ENCODE measurements at regions not wholly inside any gene's neighbourhood (a gene's known extent, or its start where the extent isn't known, plus 50 kb on each side); places are given as distances from the start of the nearest gene placed in this dataset.

DNA sequence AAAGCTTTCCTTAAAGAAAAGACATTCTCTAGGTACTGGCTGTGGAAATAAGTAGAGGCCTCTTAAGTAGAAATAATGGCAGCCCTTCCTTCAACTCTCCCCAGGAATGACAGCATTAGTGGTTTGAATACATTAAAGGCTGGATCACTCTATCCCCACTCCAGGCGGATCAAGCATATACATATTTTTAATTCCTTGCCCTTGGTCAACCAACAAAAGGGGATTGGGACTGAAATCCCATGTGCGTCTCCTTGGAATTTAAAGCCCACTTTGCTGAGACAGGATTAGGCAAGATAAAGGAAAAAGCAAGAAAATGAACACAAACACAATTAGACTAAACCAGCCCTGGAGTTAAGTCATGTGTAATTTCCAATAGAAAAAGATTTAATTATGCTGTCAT, 391.3 kb downstream of the PPP1R2C start:
- Histone ChIP-seq H3K27ac (no peak overlapping the region), H3K4me3 (no peak overlapping the region), H3K4me1 (replicated peaks in 1 of 2) (no peaks in the 10 kb centered on the region), H3K27me3 (peaks cover 21% of the 10 kb centered on the region), H3K36me3 (replicated peaks in 1 of 2) (no peaks in the 10 kb centered on the region), H3K9me3 (replicated peaks in 1 of 3) (no peaks in the 10 kb centered on the region)
- intact Hi-C loops (cut with DNase I) = no loop called here
- 81 to 97% (median 86%) methylated on average over 2 of the region's 2 CpGs for WGBS, 4 donors
- no peak for DNase-seq
- TF ChIP-seq, protein P1, sequence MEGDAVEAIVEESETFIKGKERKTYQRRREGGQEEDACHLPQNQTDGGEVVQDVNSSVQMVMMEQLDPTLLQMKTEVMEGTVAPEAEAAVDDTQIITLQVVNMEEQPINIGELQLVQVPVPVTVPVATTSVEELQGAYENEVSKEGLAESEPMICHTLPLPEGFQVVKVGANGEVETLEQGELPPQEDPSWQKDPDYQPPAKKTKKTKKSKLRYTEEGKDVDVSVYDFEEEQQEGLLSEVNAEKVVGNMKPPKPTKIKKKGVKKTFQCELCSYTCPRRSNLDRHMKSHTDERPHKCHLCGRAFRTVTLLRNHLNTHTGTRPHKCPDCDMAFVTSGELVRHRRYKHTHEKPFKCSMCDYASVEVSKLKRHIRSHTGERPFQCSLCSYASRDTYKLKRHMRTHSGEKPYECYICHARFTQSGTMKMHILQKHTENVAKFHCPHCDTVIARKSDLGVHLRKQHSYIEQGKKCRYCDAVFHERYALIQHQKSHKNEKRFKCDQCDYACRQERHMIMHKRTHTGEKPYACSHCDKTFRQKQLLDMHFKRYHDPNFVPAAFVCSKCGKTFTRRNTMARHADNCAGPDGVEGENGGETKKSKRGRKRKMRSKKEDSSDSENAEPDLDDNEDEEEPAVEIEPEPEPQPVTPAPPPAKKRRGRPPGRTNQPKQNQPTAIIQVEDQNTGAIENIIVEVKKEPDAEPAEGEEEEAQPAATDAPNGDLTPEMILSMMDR (IDR thresholded peaks at IDR 0.05) = no peak
- no peak for TF ChIP-seq POLR2A (IDR thresholded peaks at IDR 0.05)

DNA sequence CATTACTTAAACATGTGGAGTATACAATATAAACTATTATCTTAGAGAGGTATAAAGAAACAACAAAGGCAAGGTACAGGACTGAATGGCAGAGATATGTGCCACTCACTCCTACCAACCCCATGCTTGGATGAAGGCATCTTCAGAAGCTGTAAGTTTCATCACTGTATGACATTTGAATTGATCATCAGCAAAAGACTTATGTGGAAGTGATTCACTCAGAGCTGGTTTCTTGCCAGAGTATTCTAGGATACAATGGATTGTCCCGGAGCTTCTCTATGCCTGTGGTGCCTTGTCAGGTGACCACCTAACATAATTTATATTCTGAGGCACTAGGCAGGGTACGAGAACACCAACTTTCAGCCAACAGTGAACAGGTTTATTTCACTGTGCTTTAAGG, 392.2 kb downstream of the PPP1R2C start:
- Histone ChIP-seq H3K4me3 (no peak overlapping the region), H3K27me3 (peaks cover 21% of the 10 kb centered on the region), H3K36me3 (replicated peaks in 1 of 2) (no peaks in the 10 kb centered on the region), H3K9me3 (replicated peaks in 1 of 3) (no peaks in the 10 kb centered on the region), H3K27ac (no peak overlapping the region), H3K4me1 (replicated peaks in 1 of 2) (no peaks in the 10 kb centered on the region)
- DNase-seq = no peak
- 32 to 61% (median 46%) methylated on average over 2 of the region's 2 CpGs for WGBS, 4 donors
- TF ChIP-seq, protein P1 (IDR thresholded peaks at IDR 0.05) = no peak
- no peak for TF ChIP-seq POLR2A (IDR thresholded peaks at IDR 0.05)
- intact Hi-C loops (cut with DNase I) = no loop called here

DNA sequence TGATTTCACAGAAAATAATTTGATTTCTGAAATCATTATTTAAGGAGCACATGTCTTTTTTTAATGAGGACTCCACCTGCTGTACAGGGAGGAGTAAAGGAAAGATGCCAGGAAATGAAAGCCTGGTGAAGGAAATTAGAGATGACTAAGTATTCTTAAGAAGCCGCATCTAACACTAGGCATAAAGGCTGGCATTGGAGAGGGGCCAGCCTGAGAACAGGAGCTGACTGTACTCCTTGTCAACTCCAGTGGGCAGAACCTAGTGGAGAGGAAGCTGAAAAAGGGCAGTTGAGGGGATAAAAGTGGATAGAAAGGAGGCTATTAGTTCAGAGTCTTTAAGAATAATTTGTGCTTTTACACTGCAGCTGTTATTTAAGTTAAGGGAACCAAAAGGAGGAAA, 393.0 kb downstream of the PPP1R2C start:
- Histone ChIP-seq H3K4me3 (no peak overlapping the region), H3K27ac (no peak overlapping the region), H3K27me3 (peaks cover 21% of the 10 kb centered on the region), H3K9me3 (replicated peaks in 1 of 3) (no peaks in the 10 kb centered on the region), H3K4me1 (replicated peaks in 1 of 2) (no peaks in the 10 kb centered on the region), H3K36me3 (replicated peaks in 1 of 2) (no peaks in the 10 kb centered on the region)
- WGBS, 4 donors = 19 to 44% (median 35%) methylated on average over 1 of the region's 1 CpG
- intact Hi-C loops (cut with DNase I) = no loop called here
- TF ChIP-seq, protein P1 (IDR thresholded peaks at IDR 0.05) = no peak
- TF ChIP-seq POLR2A (IDR thresholded peaks at IDR 0.05) = no peak
- no peak for DNase-seq

DNA sequence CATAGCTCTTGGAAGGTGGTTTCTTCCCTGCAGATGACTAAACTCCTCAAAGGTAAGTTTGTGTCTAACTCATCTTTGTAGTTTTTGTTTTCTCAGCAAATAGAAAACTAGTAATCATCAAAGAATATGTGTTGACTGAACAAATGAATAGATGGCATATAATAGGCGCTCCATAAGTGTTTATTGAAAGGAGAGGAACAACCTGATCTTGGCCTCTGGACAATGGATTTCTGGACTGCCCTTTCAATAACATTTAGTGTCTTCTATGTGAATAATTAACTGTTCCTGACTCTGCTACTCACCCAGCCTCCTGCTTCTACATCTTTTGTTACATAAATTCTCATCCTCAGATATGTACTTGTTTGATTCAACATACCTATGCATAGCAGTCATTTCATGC, 399.1 kb downstream of the PPP1R2C start:
- WGBS, 4 donors = 63 to 91% (median 78%) methylated on average over 1 of the region's 1 CpG
- no peak overlapping the region for H3K4me3 ChIP-seq
- no peak overlapping the region for H3K27ac ChIP-seq
- TF ChIP-seq, protein P1 (IDR thresholded peaks at IDR 0.05) = no peak
- TF ChIP-seq POLR2A (IDR thresholded peaks at IDR 0.05) = no peak
- no peak for DNase-seq
- intact Hi-C loops (cut with DNase I) = no loop called here
- H3K27me3 ChIP-seq = peaks cover 4% of the 10 kb centered on the region
- no peaks in the 10 kb centered on the region for H3K9me3 ChIP-seq (replicated peaks in 1 of 3)
- H3K4me1 ChIP-seq (replicated peaks in 1 of 2) = no peaks in the 10 kb centered on the region
- H3K36me3 ChIP-seq (replicated peaks in 1 of 2) = no peaks in the 10 kb centered on the region
